ENCODE measurements at regions not wholly inside any gene's neighbourhood (a gene's known extent, or its start where the extent isn't known, plus 50 kb on each side); places are given as distances from the start of the nearest gene placed in this dataset.
"Not testable (repeated sequence)": the region's sequence is repeated elsewhere in the genome, so short reads cannot be mapped to it uniquely, and the experiment has no call there.

GRCh38 chr12:27857006-27857405 lies 77.0 kb upstream of the MANSC4 start:
- TF ChIP-seq YY1 (IDR thresholded peaks at IDR 0.05); REST (IDR thresholded peaks at IDR 0.05); GABPA (IDR thresholded peaks at IDR 0.05 in 1 of 2, conservative IDR thresholded peaks at IDR 0.05 in 1 of 2); CTCF (IDR thresholded peaks at IDR 0.05; ENCODE audit: low read depth, low read length, missing input control); SP1 (IDR thresholded peaks at IDR 0.05); JUND (IDR thresholded peaks at IDR 0.05); MAX (IDR thresholded peaks at IDR 0.05); NR2F2 (IDR thresholded peaks at IDR 0.05); RXRA (IDR thresholded peaks at IDR 0.05): not testable (repeated sequence)

All from liver (tissue), 3 donors.